ENCODE measurements at regions not wholly inside any gene's neighbourhood (a gene's known extent, or its start where the extent isn't known, plus 50 kb on each side); places are given as distances from the start of the nearest gene placed in this dataset.

GRCh38 chr16:17843905-17844304 lies 373.1 kb upstream of the XYLT1 start:
- in situ Hi-C loops (cut with MboI; ENCODE audit: low pct_unique_long_range_greater_than_20kb in 2 of 9, low sequenced_read_pairs in 9 of 9, unreplicated experiment in 9 of 9) = no loop called here
- H3K27ac ChIP-seq = no peak overlapping the region
- H3K4me3 ChIP-seq = no peak overlapping the region
- peaks cover 21 to 23% of the 10 kb centered on the region in 2 donors for H3K4me1 ChIP-seq (replicated peaks in 1 of 2)
- ATAC-seq (replicated peaks in 6 of 8) = no peak
- 17 to 92% (median 66%) methylated on average over 1 to 6 of the region's 6 CpGs; no CpG with 5 or more reads in 2 of the 10 experiments for WGBS, 10 experiments

- 32 to 100% (median 51%) methylated on average over 2 to 4 of the region's 5 CpGs; no CpG with 5 or more reads in 3 of the 10 experiments for WGBS, 10 experiments
- Histone ChIP-seq H3K4me3 (no peak overlapping the region), H3K27ac (peak overlapping the region; percentile 17 to 28), H3K4me1 (replicated peaks in 1 of 2) (peaks cover 22 to 31% of the 10 kb centered on the region in 2 donors)
- in situ Hi-C loops (cut with MboI; ENCODE audit: low pct_unique_long_range_greater_than_20kb in 2 of 9, low sequenced_read_pairs in 9 of 9, unreplicated experiment in 9 of 9) = no loop called here
- ATAC-seq (replicated peaks in 6 of 8) = peak in 3 of 8 experiments; percentile 35 to 60 (median 37)
These were observed 369.1 kb upstream of the XYLT1 start for GRCh38 chr16:17839907-17840306.

- in situ Hi-C loops (cut with MboI; ENCODE audit: low pct_unique_long_range_greater_than_20kb in 2 of 9, low sequenced_read_pairs in 9 of 9, unreplicated experiment in 9 of 9) = no loop called here
- H3K4me1 ChIP-seq (replicated peaks in 1 of 2) = peaks cover 22 to 31% of the 10 kb centered on the region in 2 donors
- no peak for ATAC-seq (replicated peaks in 6 of 8)
- H3K4me3 ChIP-seq = no peak overlapping the region
- 25 to 100% (median 80%) methylated on average over 1 to 8 of the region's 9 CpGs; no CpG with 5 or more reads in 1 of the 10 experiments for WGBS, 10 experiments
- H3K27ac ChIP-seq = peak overlapping the region; percentile 17 to 20
These were observed 368.5 kb upstream of the XYLT1 start for GRCh38 chr16:17839272-17839671.

GRCh38 chr16:17836868-17837602 lies 366.3 kb upstream of the XYLT1 start:
- 3 to 100% (median 42%) methylated on average over 2 to 12 of the region's 12 CpGs; no CpG with 5 or more reads in 2 of the 10 experiments for whole genome bisulfite sequencing, 10 experiments
- Histone ChIP-seq H3K27ac (no peak overlapping the region), H3K4me1 (replicated peaks in 1 of 2) (peaks cover 22 to 31% of the 10 kb centered on the region in 2 donors), H3K4me3 (no peak overlapping the region)
- ATAC-seq (replicated peaks in 6 of 8) = peak in 6 of 8 experiments; percentile 74 to 94 (median 85)
- in situ Hi-C loops (cut with MboI; ENCODE audit: low pct_unique_long_range_greater_than_20kb in 2 of 9, low sequenced_read_pairs in 9 of 9, unreplicated experiment in 9 of 9) = no loop called here

- H3K27ac ChIP-seq = no peak overlapping the region
- H3K4me3 ChIP-seq = no peak overlapping the region
- in situ Hi-C loops (cut with MboI; ENCODE audit: low pct_unique_long_range_greater_than_20kb in 2 of 9, low sequenced_read_pairs in 9 of 9, unreplicated experiment in 9 of 9) = no loop called here
- H3K4me1 ChIP-seq (replicated peaks in 1 of 2) = peaks cover 15 to 22% of the 10 kb centered on the region in 2 donors
- ATAC-seq (replicated peaks in 6 of 8) = no peak
- WGBS, 10 experiments = 0 to 100% (median 92%) methylated on average over 1 to 4 of the region's 4 CpGs; no CpG with 5 or more reads in 1 of the 10 experiments
These were observed 364.5 kb upstream of the XYLT1 start for GRCh38 chr16:17835118-17835876.

- Histone ChIP-seq H3K4me1 (replicated peaks in 1 of 2) (peaks cover 0 to 6% of the 10 kb centered on the region in 2 donors), H3K27ac (no peak overlapping the region), H3K4me3 (no peak overlapping the region)
- ATAC-seq (replicated peaks in 6 of 8) = peak in 1 of 8 experiments; percentile 22
- WGBS, 10 experiments = 40 to 100% (median 83%) methylated on average over 1 to 2 of the region's 2 CpGs; no CpG with 5 or more reads in 3 of the 10 experiments
- in situ Hi-C loops (cut with MboI; ENCODE audit: low pct_unique_long_range_greater_than_20kb in 2 of 9, low sequenced_read_pairs in 9 of 9, unreplicated experiment in 9 of 9) = no loop called here
These were observed 362.0 kb upstream of the XYLT1 start for GRCh38 chr16:17832738-17833137.

- 50 to 100% (median 80%) methylated on average over 1 to 5 of the region's 5 CpGs; no CpG with 5 or more reads in 3 of the 10 experiments for WGBS, 10 experiments
- in situ Hi-C loops (cut with MboI; ENCODE audit: low pct_unique_long_range_greater_than_20kb in 2 of 9, low sequenced_read_pairs in 9 of 9, unreplicated experiment in 9 of 9) = no loop called here
These were observed 360.6 kb upstream of the XYLT1 start for GRCh38 chr16:17831330-17831729.

GRCh38 chr16:17830651-17831050 lies 359.9 kb upstream of the XYLT1 start:
- ATAC-seq (replicated peaks in 6 of 8) = no peak
- WGBS, 10 experiments = 5 to 100% (median 79%) methylated on average over 1 to 2 of the region's 2 CpGs; no CpG with 5 or more reads in 2 of the 10 experiments

More at GRCh38 chr16:17831330-17831729, 360.6 kb upstream of the XYLT1 start:
- Histone ChIP-seq H3K4me1 (replicated peaks in 1 of 2) (no peaks in the 10 kb centered on the region), H3K27ac (no peak overlapping the region), H3K4me3 (no peak overlapping the region)
- no peak for ATAC-seq (replicated peaks in 6 of 8)

GRCh38 chr16:17829811-17830210 lies 359.1 kb upstream of the XYLT1 start:
- Histone ChIP-seq H3K27ac (no peak overlapping the region), H3K4me1 (replicated peaks in 1 of 2) (no peaks in the 10 kb centered on the region), H3K4me3 (no peak overlapping the region)
- ATAC-seq (replicated peaks in 6 of 8) = no peak
- 14 to 100% (median 57%) methylated on average over 1 to 3 of the region's 3 CpGs; no CpG with 5 or more reads in 2 of the 10 experiments for WGBS, 10 experiments
- in situ Hi-C loops (cut with MboI; ENCODE audit: low pct_unique_long_range_greater_than_20kb in 2 of 9, low sequenced_read_pairs in 9 of 9, unreplicated experiment in 9 of 9) = no loop called here

More at GRCh38 chr16:17830651-17831050, 359.9 kb upstream of the XYLT1 start:
- in situ Hi-C loops (cut with MboI; ENCODE audit: low pct_unique_long_range_greater_than_20kb in 2 of 9, low sequenced_read_pairs in 9 of 9, unreplicated experiment in 9 of 9) = no loop called here
- no peak overlapping the region for H3K4me3 ChIP-seq
- H3K27ac ChIP-seq = no peak overlapping the region
- H3K4me1 ChIP-seq (replicated peaks in 1 of 2) = no peaks in the 10 kb centered on the region

GRCh38 chr16:17828012-17828411 lies 357.3 kb upstream of the XYLT1 start:
- H3K4me1 ChIP-seq (replicated peaks in 1 of 2) = peaks cover 0 to 5% of the 10 kb centered on the region in 2 donors
- no peak overlapping the region for H3K27ac ChIP-seq
- H3K4me3 ChIP-seq = no peak overlapping the region
- ATAC-seq (replicated peaks in 6 of 8) = peak in 2 of 8 experiments; percentile 46 to 62
- 0 to 100% (median 30%) methylated on average over 1 to 2 of the region's 2 CpGs; no CpG with 5 or more reads in 2 of the 10 experiments for WGBS, 10 experiments
- in situ Hi-C loops (cut with MboI; ENCODE audit: low pct_unique_long_range_greater_than_20kb in 2 of 9, low sequenced_read_pairs in 9 of 9, unreplicated experiment in 9 of 9) = no loop called here

GRCh38 chr16:17827313-17827712 lies 356.6 kb upstream of the XYLT1 start:
- Histone ChIP-seq H3K4me1 (replicated peaks in 1 of 2) (peaks cover 0 to 5% of the 10 kb centered on the region in 2 donors), H3K27ac (no peak overlapping the region), H3K4me3 (no peak overlapping the region)
- WGBS, 10 experiments = 67 to 100% (median 94%) methylated on average over 1 of the region's 1 CpG; no CpG with 5 or more reads in 4 of the 10 experiments
- in situ Hi-C loops (cut with MboI; ENCODE audit: low pct_unique_long_range_greater_than_20kb in 2 of 9, low sequenced_read_pairs in 9 of 9, unreplicated experiment in 9 of 9) = no loop called here
- ATAC-seq (replicated peaks in 6 of 8) = no peak

- WGBS, 10 experiments = 20 to 88% (median 41%) methylated on average over 1 to 2 of the region's 2 CpGs; no CpG with 5 or more reads in 2 of the 10 experiments
- Histone ChIP-seq H3K4me3 (no peak overlapping the region), H3K4me1 (replicated peaks in 1 of 2) (peaks cover 0 to 9% of the 10 kb centered on the region in 2 donors), H3K27ac (no peak overlapping the region)
- no peak for ATAC-seq (replicated peaks in 6 of 8)
- in situ Hi-C loops (cut with MboI; ENCODE audit: low pct_unique_long_range_greater_than_20kb in 2 of 9, low sequenced_read_pairs in 9 of 9, unreplicated experiment in 9 of 9) = no loop called here
These were observed 347.2 kb upstream of the XYLT1 start for GRCh38 chr16:17817943-17818342.

- Histone ChIP-seq H3K27ac (no peak overlapping the region), H3K4me1 (replicated peaks in 1 of 2) (peaks cover 0 to 9% of the 10 kb centered on the region in 2 donors), H3K4me3 (no peak overlapping the region)
- ATAC-seq (replicated peaks in 6 of 8) = no peak
- in situ Hi-C loops (cut with MboI; ENCODE audit: low pct_unique_long_range_greater_than_20kb in 2 of 9, low sequenced_read_pairs in 9 of 9, unreplicated experiment in 9 of 9) = no loop called here
- 0 to 80% (median 31%) methylated on average over 1 of the region's 1 CpG; no CpG with 5 or more reads in 2 of the 10 experiments for WGBS, 10 experiments
These were observed 346.5 kb upstream of the XYLT1 start for GRCh38 chr16:17817260-17817659.
